ENCODE measurements at regions not wholly inside any gene's neighbourhood (a gene's known extent, or its start where the extent isn't known, plus 50 kb on each side); places are given as distances from the start of the nearest gene placed in this dataset.
A peak's percentile ranks its signal among the peaks of the same experiment; 100 is the strongest.

DNA sequence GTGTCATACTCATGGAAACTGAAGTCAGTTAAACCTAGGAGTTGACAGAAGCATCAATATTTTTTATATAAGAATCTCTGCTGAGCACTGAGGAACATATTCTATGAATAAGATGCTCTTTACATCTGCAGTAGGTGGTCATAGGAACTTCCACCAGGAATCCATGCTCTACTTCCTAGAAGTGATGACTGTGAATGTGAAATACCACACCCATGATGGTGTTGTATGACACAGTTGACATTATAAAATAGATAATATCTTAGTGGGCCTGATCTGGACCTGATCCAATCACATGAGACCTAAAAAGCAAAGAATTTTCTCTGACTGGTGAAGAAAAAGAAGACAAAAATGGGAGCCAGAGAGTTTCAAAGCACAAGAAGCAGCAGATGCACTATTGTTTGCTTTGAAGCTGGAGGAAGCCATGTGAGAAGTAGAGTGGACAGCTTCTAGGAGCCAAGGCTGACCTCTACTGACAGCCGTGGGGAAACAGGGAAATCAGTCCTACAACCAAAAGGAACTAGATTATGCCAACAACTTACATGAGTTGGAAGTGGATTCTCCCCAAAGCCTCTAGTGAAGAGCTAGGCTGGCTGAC is 68.6 kb upstream of the HS3ST1 start:
- H3K4me3 ChIP-seq (replicated peaks in 1 of 2; ENCODE audit: low read depth in 2 of 2, low read length in 2 of 2): no peak overlapping the region
- peak in 1 of 2 donors; percentile 35 for DNase-seq (ENCODE audit: low read depth in 2 of 2)
- TF ChIP-seq, protein P1, sequence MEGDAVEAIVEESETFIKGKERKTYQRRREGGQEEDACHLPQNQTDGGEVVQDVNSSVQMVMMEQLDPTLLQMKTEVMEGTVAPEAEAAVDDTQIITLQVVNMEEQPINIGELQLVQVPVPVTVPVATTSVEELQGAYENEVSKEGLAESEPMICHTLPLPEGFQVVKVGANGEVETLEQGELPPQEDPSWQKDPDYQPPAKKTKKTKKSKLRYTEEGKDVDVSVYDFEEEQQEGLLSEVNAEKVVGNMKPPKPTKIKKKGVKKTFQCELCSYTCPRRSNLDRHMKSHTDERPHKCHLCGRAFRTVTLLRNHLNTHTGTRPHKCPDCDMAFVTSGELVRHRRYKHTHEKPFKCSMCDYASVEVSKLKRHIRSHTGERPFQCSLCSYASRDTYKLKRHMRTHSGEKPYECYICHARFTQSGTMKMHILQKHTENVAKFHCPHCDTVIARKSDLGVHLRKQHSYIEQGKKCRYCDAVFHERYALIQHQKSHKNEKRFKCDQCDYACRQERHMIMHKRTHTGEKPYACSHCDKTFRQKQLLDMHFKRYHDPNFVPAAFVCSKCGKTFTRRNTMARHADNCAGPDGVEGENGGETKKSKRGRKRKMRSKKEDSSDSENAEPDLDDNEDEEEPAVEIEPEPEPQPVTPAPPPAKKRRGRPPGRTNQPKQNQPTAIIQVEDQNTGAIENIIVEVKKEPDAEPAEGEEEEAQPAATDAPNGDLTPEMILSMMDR (IDR thresholded peaks at IDR 0.05; ENCODE audit: low read depth, low read length): no peak

DNA sequence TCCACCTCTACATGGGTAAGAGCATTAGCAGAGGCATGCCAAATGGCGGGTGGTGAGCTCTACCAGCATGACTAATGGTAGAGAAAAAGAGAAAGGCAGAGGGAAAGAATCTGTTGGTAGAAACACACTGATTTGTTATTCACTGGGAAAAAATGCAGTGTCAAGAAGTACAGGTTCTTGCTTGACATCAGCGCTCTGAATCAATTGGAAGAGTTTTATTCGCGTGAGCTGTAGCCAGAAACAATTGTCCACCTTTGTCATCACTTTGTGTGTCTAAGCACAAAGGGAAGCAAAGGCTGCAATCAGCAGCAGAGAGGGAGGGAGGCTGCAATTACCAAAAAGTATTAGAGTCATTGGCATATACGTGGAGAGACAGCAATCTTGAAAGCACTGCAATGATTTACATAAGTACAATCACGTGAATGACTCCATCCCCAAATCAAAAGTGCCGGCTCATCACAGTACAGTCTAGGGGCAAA is 67.7 kb upstream of the HS3ST1 start:
- peak in 1 of 2 donors; percentile 76 for DNase-seq (ENCODE audit: low read depth in 2 of 2)
- H3K4me3 ChIP-seq (replicated peaks in 1 of 2; ENCODE audit: low read depth in 2 of 2, low read length in 2 of 2): no peak overlapping the region
- TF ChIP-seq, protein P1 (IDR thresholded peaks at IDR 0.05; ENCODE audit: low read depth, low read length): no peak

DNA sequence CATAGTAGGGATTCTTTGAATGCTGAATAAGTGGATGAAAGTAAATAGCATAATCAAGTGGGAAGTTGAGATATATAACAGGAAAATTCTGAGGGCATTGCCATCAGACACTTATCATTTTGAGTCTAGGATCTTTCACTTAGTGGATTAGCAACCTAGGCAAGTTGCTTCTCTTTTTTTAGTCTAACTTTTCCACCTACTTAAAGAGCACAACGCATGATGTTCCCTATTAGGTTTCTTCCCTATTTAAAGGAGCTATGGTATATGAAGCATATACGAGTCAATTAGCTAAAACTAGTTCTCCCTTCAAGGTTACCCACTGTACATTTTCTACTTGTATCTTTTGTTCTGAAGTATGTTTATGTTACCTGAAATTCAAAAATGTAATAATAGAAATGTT is 67.1 kb upstream of the HS3ST1 start:
- TF ChIP-seq, protein P1 (IDR thresholded peaks at IDR 0.05; ENCODE audit: low read depth, low read length): no peak
- no peak for DNase-seq (ENCODE audit: low read depth in 2 of 2)

DNA sequence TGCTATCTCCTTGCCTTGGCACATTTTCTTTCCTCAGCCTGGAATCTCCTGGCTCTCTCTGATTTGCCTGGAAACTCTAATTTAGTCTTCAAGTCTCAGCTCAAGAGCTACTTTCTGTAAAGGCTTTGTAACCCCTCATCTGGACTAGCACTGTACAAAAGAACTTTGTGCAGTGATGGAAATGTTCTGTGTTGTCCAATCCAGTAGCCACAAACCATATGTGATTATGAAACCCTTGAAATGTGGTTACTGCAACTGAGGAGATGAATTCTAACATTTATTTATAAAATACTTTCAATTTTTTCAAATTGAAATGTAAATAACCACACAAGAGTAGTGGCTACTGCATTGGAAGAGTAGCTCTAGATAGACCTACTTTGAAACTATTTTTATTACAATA is 66.6 kb upstream of the HS3ST1 start:
- TF ChIP-seq, protein P1 (IDR thresholded peaks at IDR 0.05; ENCODE audit: low read depth, low read length): no peak
- H3K4me3 ChIP-seq (replicated peaks in 1 of 2; ENCODE audit: low read depth in 2 of 2, low read length in 2 of 2): no peak overlapping the region
- DNase-seq (ENCODE audit: low read depth in 2 of 2): peak in 1 of 2 donors; percentile 35

More for the DNA sequence above, 67.1 kb upstream of the HS3ST1 start:
- H3K4me3 ChIP-seq (replicated peaks in 1 of 2; ENCODE audit: low read depth in 2 of 2, low read length in 2 of 2): no peak overlapping the region

DNA sequence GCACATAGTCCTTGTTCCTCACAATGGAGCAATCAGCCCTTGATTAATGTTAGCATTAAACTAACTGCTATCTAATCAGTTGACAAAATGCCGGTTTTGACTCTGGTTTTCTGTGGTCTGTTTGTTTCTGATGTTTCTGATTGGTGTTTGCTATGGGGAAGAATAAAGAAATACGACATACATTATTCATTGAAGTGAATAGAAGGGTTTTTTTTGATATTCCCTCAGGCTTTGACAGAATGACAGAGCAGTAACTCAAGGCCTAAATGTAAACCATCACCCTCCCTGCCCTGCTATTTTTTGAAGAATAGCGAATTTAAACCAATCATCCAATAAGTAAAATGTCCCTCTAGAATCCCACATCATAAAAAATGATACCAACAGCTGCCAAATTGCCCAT is 65.5 kb upstream of the HS3ST1 start:
- DNase-seq (ENCODE audit: low read depth in 2 of 2): no peak
- TF ChIP-seq, protein P1 (IDR thresholded peaks at IDR 0.05; ENCODE audit: low read depth, low read length): no peak

DNA sequence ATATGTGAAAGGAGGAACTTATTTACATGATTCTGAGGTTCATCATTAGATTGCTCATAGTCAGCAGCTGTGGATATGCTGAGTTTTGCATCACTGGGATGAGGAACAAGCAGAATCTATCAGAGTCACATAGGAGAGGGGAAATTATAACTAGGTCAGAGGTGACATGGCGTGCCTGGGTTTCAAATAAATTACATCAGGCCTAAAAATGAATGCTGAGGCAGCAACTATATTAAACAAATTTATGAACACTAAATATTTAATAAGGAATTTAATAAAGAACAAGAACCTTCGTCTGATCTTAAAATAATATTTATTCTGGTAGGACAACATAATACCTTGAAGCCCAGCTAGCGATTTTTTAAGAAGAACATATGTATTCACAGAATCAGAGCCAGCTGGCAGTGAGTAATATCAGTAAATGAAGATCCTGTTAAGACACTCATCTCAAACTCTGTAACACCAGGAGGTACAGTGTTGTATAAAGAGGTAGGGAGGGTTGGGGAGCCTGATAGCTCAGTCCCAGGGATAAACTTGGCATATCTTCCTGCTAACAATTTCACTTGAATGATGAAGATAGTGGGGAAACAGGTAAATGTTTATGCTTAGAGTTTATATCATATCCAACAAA is 60.9 kb upstream of the HS3ST1 start:
- no peak overlapping the region for H3K4me3 ChIP-seq (replicated peaks in 1 of 2; ENCODE audit: low read depth in 2 of 2, low read length in 2 of 2)
- no peak for DNase-seq (ENCODE audit: low read depth in 2 of 2)
- TF ChIP-seq, protein P1 (IDR thresholded peaks at IDR 0.05; ENCODE audit: low read depth, low read length): no peak

More for the DNA sequence above, 65.5 kb upstream of the HS3ST1 start:
- H3K4me3 ChIP-seq (replicated peaks in 1 of 2; ENCODE audit: low read depth in 2 of 2, low read length in 2 of 2): no peak overlapping the region

Measured in cardiac fibroblast (primary cell).